GM12878 (cell line): ENCODE measurements at regions not wholly inside any gene's neighbourhood (a gene's known extent, or its start where the extent isn't known, plus 50 kb on each side); places are given as distances from the start of the nearest gene placed in this dataset.

Experiments
- ATAC-seq: fragments of 200-7000 bp; cut with Tn5 transposase; 3 replicates; pipeline ENCODE4 v1.9.1; 2020; ENCODE audit warnings: mild to moderate bottlenecking, moderate library complexity
- BruUV-seq: library from RNA; stranded (reverse); fragments of 400-500 nt; replicated peaks from 2 replicates; lab custom pipeline; 2021; lab: Mats Ljungman, UMichigan
- CTCF ChIA-PET: fragments of 300-600 bp; sonication (Branson Sonifier 250); formaldehyde crosslinking; extraction: SDS; loops from one replicate; lab custom pipeline; 2021; ENCODE audit warnings: inconsistent platforms; lab: Yijun Ruan, JAX
- POLR2A ChIA-PET: fragments of 350-600 bp; formaldehyde crosslinking; extraction: SDS; loops from one replicate; lab custom pipeline; 2021; ENCODE audit warnings: inconsistent platforms; lab: Charles Lee
- RAD21 ChIA-PET: fragments of 300-600 bp; sonication (Branson Sonifier 250); formaldehyde crosslinking; loops from one replicate; lab custom pipeline; 2023; ENCODE audit warnings: antibody characterized with exemption; ENCODE audit not compliant: unreplicated experiment; lab: Charles Lee
- SMC1A ChIA-PET: fragments of 300-600 bp; sonication (Branson Sonifier 250); formaldehyde crosslinking; loops from one replicate; lab custom pipeline; 2023; ENCODE audit not compliant: unreplicated experiment, uncharacterized antibody; lab: Charles Lee
- DNase-seq: peaks from one replicate; pipeline ENCODE4 v3.0.0-alpha.2; 2011; ENCODE audit warnings: low read depth, low spot score
- FAIRE-seq: peaks from 3 replicates; lab custom pipeline; 2011; peaks lifted over from hg19 to GRCh38; lab: Jason Lieb, UNC
- H2AFZ ChIP-seq: 2 replicates; pipeline ENCODE4 v1.6.0; 2011; ENCODE audit warnings: low read depth, low read length, control low read depth; ENCODE audit not compliant: control insufficient read depth
- H3K27ac ChIP-seq: 2 replicates; pipeline ENCODE4 v1.5.1; 2011; ENCODE audit warnings: control low read depth; ENCODE audit not compliant: control insufficient read depth, insufficient read depth
- H3K27me3 ChIP-seq, 2 experiments: replicated peaks in 1 of 2; 2 replicates each; pipeline versions ENCODE4 v1.6.0 to v1.6.1; 2011; ENCODE audit warnings: low read length in 1 of 2; ENCODE audit not compliant: control insufficient read depth in 2 of 2, insufficient read depth in 2 of 2
- H3K36me3 ChIP-seq, 2 experiments: 2 replicates each; pipeline ENCODE4 v1.5.1; 2011; ENCODE audit warnings: low read length in 1 of 2; ENCODE audit not compliant: control insufficient read depth in 2 of 2, insufficient read depth in 2 of 2
- H3K4me1 ChIP-seq: 2 replicates; pipeline ENCODE4 v1.6.1; 2011; ENCODE audit warnings: mild to moderate bottlenecking, low read length, moderate library complexity, mixed read lengths; ENCODE audit not compliant: control insufficient read depth, insufficient read depth
- H3K4me2 ChIP-seq: 2 replicates; pipeline ENCODE4 v1.6.0; 2011; ENCODE audit warnings: control low read depth; ENCODE audit not compliant: control insufficient read depth, insufficient read depth
- H3K4me3 ChIP-seq: fragments of 200-600 bp; sonication (generic); 2 replicates; pipeline ENCODE4 v1.5.1; 2016
- H3K79me2 ChIP-seq: 2 replicates; pipeline ENCODE4 v1.6.0; 2011; ENCODE audit warnings: low read length; ENCODE audit not compliant: control insufficient read depth, insufficient read depth
- H3K9ac ChIP-seq: 2 replicates; pipeline ENCODE4 v1.8.0; 2011; ENCODE audit warnings: low read length, control low read depth, mixed read lengths; ENCODE audit not compliant: control insufficient read depth, insufficient read depth
- H3K9me3 ChIP-seq: replicated peaks from 3 replicates; pipeline ENCODE4 v1.5.1; 2011; ENCODE audit warnings: mild to moderate bottlenecking, low read length; ENCODE audit not compliant: control insufficient read depth, insufficient read depth
- H4K20me1 ChIP-seq: 2 replicates; pipeline ENCODE4 v1.6.0; 2011; ENCODE audit not compliant: control insufficient read depth, insufficient read depth
- BMI1 ChIP-seq: fragments of 450-650 bp; IDR thresholded peaks from 2 replicates; pipeline ENCODE4 v1.6.1; 2016; ENCODE audit warnings: mild to moderate bottlenecking, moderate library complexity, borderline replicate concordance
- GABPA ChIP-seq: IDR thresholded peaks from 2 replicates; pipeline ENCODE4 v1.6.1; 2014; ENCODE audit warnings: antibody characterized with exemption, low read depth, mild to moderate bottlenecking, inconsistent platforms
- GATAD2B ChIP-seq: fragments of 450-650 bp; conservative IDR thresholded peaks from 2 replicates; pipeline ENCODE4 v1.6.1; 2017; ENCODE audit warnings: low read depth, mild to moderate bottlenecking, moderate library complexity
- MTA3 ChIP-seq: IDR thresholded peaks from 2 replicates; pipeline ENCODE4 v1.6.1; 2012; ENCODE audit warnings: low read length, inconsistent platforms, borderline replicate concordance
- NR2C2 ChIP-seq: IDR thresholded peaks from 2 replicates; pipeline ENCODE4 v1.6.1; 2011; ENCODE audit warnings: borderline replicate concordance, low read depth; ENCODE audit not compliant: control insufficient read depth, insufficient read length
- POU2F2 ChIP-seq: IDR thresholded peaks from 3 replicates; pipeline ENCODE4 v1.6.1; 2011; ENCODE audit warnings: low read depth, mild to moderate bottlenecking, low read length, borderline replicate concordance
- SMAD5 ChIP-seq: IDR thresholded peaks from 2 replicates; pipeline ENCODE4 v1.6.1; 2016; ENCODE audit warnings: antibody characterized with exemption, low read depth
- STAT3 ChIP-seq: IDR thresholded peaks from 2 replicates; pipeline ENCODE4 v1.6.1; 2011; ENCODE audit warnings: low read depth, low read length, improper control_type of control experiment
- ZZZ3 ChIP-seq: IDR thresholded peaks from 2 replicates; pipeline ENCODE4 v1.6.1; 2011; ENCODE audit warnings: low read depth; ENCODE audit not compliant: control insufficient read depth, insufficient read length
- WGBS: methylation state at CpG from one replicate; pipeline ENCODE4 v1.1.6; 2016; ENCODE audit warnings: low lambda C conversion rate; ENCODE audit not compliant: insufficient replicate concordance, insufficient coverage; ENCODE audit errors: missing lambda C conversion rate; 5-methylcytosine and 5-hydroxymethylcytosine counted together
- in situ Hi-C: fragments of 300-500 bp; cut with MboI; formaldehyde crosslinking; loops from 9 replicates; pipeline ENCODE4 v1.14.3; 2018; ENCODE audit warnings: mixed read lengths
- intact Hi-C: fragments of 100-400 bp; cut with micrococcal nuclease; formaldehyde crosslinking; loops from one replicate; pipeline ENCODE4 v1.14.2; 2022; ENCODE audit not compliant: unreplicated experiment
- TF ChIP-seq, protein P1 (sequence below): IDR thresholded peaks from 2 replicates; pipeline ENCODE4 v1.6.1; 2011; ENCODE audit warnings: borderline replicate concordance, low read depth, mild to moderate bottlenecking, moderate library complexity, low read length; ENCODE audit not compliant: insufficient read depth, poor library complexity, severe bottlenecking
- TF ChIP-seq, protein P2 (sequence below): fragments of 450-650 bp; conservative IDR thresholded peaks from 2 replicates; pipeline ENCODE4 v1.6.1; 2017; ENCODE audit warnings: mild to moderate bottlenecking, moderate library complexity

DNA sequence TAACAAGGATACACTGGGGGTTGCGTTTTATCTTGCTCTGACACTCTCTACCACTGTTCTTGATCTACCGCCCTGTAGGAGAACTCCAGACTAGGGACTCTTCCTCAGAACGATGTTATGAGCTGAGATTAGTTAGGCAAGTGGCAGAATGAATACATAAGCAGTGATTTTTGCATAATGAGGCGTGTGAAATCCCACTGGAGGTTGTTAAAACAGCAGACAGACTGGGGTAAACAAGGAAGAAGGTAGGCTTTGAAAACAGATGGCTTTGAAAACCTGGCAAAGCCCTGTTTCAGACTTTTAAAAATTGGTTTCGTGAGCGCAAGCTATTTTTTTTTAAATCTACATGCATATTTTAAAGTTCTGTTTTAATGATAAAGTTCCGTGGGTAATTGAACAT is 785.2 kb downstream of the TYW1 start:
- Histone ChIP-seq H3K27ac (no peak overlapping the region), H3K9ac (no peak overlapping the region), H4K20me1 (no peaks in the 10 kb centered on the region), H3K4me1 (no peaks in the 10 kb centered on the region), H3K27me3 (no peaks in the 10 kb centered on the region), H3K4me3 (no peak overlapping the region), H3K79me2 (no peaks in the 10 kb centered on the region), H3K4me2 (no peak overlapping the region), H3K9me3 (no peaks in the 10 kb centered on the region; the same call in 2 of the 3 replicates), H3K36me3 (no peaks in the 10 kb centered on the region), H2AFZ (no peak overlapping the region)
- ATAC-seq: no peak
- BruUV-seq: no TSS peak
- ChIA-PET CTCF (interaction anchor here (0.6 kb wide), 1 partner anchor 18 kb away, joined by 3 read pairs; no protein-coding TSS in a partner anchor), POLR2A (no interaction called here), SMC1A (no interaction called here), RAD21 (no interaction called here)
- intact Hi-C loops: no loop called here
- no peak for FAIRE-seq
- no peak for DNase-seq
- in situ Hi-C loops: no loop called here
- 27% methylated on average over 7 of the region's 7 CpGs for WGBS
- no peak for TF ChIP-seq NR2C2
- TF ChIP-seq POU2F2: no peak
- no peak for TF ChIP-seq ZZZ3
- TF ChIP-seq SMAD5: no peak
- TF ChIP-seq MTA3: no peak

DNA sequence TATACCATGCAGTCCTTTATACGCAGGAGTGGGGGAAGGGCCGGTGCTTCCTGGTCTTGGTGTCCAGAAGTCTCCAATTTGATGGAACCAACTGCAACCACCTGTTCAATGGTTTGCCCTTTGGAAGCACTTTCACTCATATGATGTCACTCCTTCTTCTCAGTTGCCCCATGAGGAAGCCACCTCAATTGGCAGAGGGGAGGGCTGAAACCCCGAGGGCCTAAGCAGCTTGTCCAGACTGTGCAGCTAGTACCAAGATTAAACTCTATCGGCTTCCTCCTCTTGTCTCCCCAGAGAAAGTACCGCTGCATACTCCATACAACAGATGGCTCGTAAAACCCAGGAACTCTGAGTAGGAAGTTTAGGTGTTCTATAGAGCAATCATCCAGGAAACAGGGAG is 789.4 kb downstream of the TYW1 start:
- WGBS: 48% methylated on average over 6 of the region's 6 CpGs
- Histone ChIP-seq H3K4me3 (no peak overlapping the region), H3K9ac (no peak overlapping the region), H3K79me2 (no peaks in the 10 kb centered on the region), H3K27ac (no peak overlapping the region), H3K9me3 (no peaks in the 10 kb centered on the region; the same call in 2 of the 3 replicates), H3K4me1 (no peaks in the 10 kb centered on the region), H3K36me3 (no peaks in the 10 kb centered on the region), H2AFZ (no peak overlapping the region), H4K20me1 (no peaks in the 10 kb centered on the region), H3K27me3 (no peaks in the 10 kb centered on the region), H3K4me2 (no peak overlapping the region)
- no peak for FAIRE-seq
- no peak for ATAC-seq
- TF ChIP-seq GATAD2B (no peak), GABPA (no peak), STAT3 (no peak), BMI1 (no peak)
- TF ChIP-seq, protein P1, sequence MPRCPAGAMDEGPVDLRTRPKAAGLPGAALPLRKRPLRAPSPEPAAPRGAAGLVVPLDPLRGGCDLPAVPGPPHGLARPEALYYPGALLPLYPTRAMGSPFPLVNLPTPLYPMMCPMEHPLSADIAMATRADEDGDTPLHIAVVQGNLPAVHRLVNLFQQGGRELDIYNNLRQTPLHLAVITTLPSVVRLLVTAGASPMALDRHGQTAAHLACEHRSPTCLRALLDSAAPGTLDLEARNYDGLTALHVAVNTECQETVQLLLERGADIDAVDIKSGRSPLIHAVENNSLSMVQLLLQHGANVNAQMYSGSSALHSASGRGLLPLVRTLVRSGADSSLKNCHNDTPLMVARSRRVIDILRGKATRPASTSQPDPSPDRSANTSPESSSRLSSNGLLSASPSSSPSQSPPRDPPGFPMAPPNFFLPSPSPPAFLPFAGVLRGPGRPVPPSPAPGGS: no peak
- TF ChIP-seq, protein P2, sequence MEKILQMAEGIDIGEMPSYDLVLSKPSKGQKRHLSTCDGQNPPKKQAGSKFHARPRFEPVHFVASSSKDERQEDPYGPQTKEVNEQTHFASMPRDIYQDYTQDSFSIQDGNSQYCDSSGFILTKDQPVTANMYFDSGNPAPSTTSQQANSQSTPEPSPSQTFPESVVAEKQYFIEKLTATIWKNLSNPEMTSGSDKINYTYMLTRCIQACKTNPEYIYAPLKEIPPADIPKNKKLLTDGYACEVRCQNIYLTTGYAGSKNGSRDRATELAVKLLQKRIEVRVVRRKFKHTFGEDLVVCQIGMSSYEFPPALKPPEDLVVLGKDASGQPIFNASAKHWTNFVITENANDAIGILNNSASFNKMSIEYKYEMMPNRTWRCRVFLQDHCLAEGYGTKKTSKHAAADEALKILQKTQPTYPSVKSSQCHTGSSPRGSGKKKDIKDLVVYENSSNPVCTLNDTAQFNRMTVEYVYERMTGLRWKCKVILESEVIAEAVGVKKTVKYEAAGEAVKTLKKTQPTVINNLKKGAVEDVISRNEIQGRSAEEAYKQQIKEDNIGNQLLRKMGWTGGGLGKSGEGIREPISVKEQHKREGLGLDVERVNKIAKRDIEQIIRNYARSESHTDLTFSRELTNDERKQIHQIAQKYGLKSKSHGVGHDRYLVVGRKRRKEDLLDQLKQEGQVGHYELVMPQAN: no peak
- intact Hi-C loops: no loop called here
- DNase-seq: no peak
- ChIA-PET POLR2A (no interaction called here), SMC1A (no interaction called here), RAD21 (no interaction called here), CTCF (no interaction called here)
- no TSS peak for BruUV-seq
- in situ Hi-C loops: no loop called here
